Kidney (tissue), 13 donors: ENCODE measurements at regions not wholly inside any gene's neighbourhood (a gene's known extent, or its start where the extent isn't known, plus 50 kb on each side); places are given as distances from the start of the nearest gene placed in this dataset.

Source experiments
- DNase-seq, 5 donors: peaks; one replicate each; pipeline ENCODE4 v3.0.0-alpha.2; 2013 to 2020
- FAIRE-seq: peaks from 2 replicates; lab custom pipeline; 2012; peaks lifted over from hg19 to GRCh38; lab: Jason Lieb, UNC
- H3K27ac ChIP-seq, 2 donors: one replicate each; pipeline ENCODE4 v1.7.0; 2013; ENCODE audit warnings: low read depth in 2 of 2, low read length in 2 of 2, inconsistent platforms in 1 of 2
- H3K27me3 ChIP-seq: one replicate; pipeline ENCODE4 v1.7.1; 2013; ENCODE audit warnings: low read length, inconsistent platforms; ENCODE audit not compliant: control insufficient read depth, insufficient read depth
- H3K36me3 ChIP-seq, 3 donors: one replicate each; pipeline versions ENCODE4 v1.7.0 to v1.7.1; 2013; ENCODE audit warnings: low read length in 3 of 3, control low read depth in 1 of 3, inconsistent platforms in 1 of 3; ENCODE audit not compliant: insufficient read depth in 3 of 3, control insufficient read depth in 2 of 3
- H3K4me1 ChIP-seq, 3 donors: one replicate each; pipeline versions ENCODE4 v1.7.0 to v1.7.1; 2013; ENCODE audit warnings: low read length in 3 of 3, inconsistent platforms in 1 of 3, low read depth in 1 of 3; ENCODE audit not compliant: control insufficient read depth in 2 of 3, insufficient read depth in 2 of 3
- H3K4me3 ChIP-seq, 3 donors: one replicate each; pipeline versions ENCODE4 v1.7.0 to v1.8.1; 2013; ENCODE audit warnings: low read length in 3 of 3, control low read depth in 1 of 3, inconsistent platforms in 1 of 3
- H3K9ac ChIP-seq, 3 donors: one replicate each; pipeline versions ENCODE4 v1.7.0 to v1.7.1; 2013; ENCODE audit warnings: low read length in 3 of 3, control low read depth in 1 of 3, inconsistent platforms in 1 of 3
- H3K9me3 ChIP-seq, 3 donors: one replicate each; pipeline versions ENCODE4 v1.7.0 to v1.7.1; 2013; ENCODE audit warnings: low read length in 3 of 3, control low read depth in 1 of 3, inconsistent platforms in 1 of 3; ENCODE audit not compliant: control insufficient read depth in 2 of 3, insufficient read depth in 1 of 3
- CTCF ChIP-seq: IDR thresholded peaks from 3 replicates; pipeline ENCODE4 v1.5.1; 2012; ENCODE audit warnings: mild to moderate bottlenecking, moderate library complexity, borderline replicate concordance; ENCODE audit not compliant: insufficient read depth; ENCODE audit errors: extremely low read depth
- intact Hi-C: fragments of 100-400 bp; cut with DNase I; formaldehyde crosslinking; loops from one replicate; pipeline ENCODE4 v1.11.1; 2022
- donor health status: control.
- donor health status: control.
- donor health status: control.
- donor health status: control.
- donor health status: control.
- donor health status: DM: yes; HTN: yes; CAD: no.
- donor health status: Normal renal cell carcinoma (clear cell type).

- H3K36me3 ChIP-seq = no peaks in the 10 kb centered on the region
- FAIRE-seq (no peak), DNase-seq (peak in 1 of 5 donors; percentile 11)
- H3K4me1 ChIP-seq = no peaks in the 10 kb centered on the region
- TF ChIP-seq CTCF = no peak
- H3K27ac ChIP-seq = no peak overlapping the region
- H3K9me3 ChIP-seq = no peaks in the 10 kb centered on the region
- intact Hi-C loops = no loop called here
- H3K9ac ChIP-seq = no peak overlapping the region
- H3K27me3 ChIP-seq = no peaks in the 10 kb centered on the region
- no peak overlapping the region for H3K4me3 ChIP-seq
Measured at GRCh38 chr5:128667152-128667551, 129.1 kb upstream of the FBN2 start.

- Histone ChIP-seq H3K4me1 (no peaks in the 10 kb centered on the region), H3K27ac (no peak overlapping the region), H3K27me3 (no peaks in the 10 kb centered on the region), H3K9me3 (no peaks in the 10 kb centered on the region), H3K4me3 (no peak overlapping the region), H3K9ac (no peak overlapping the region), H3K36me3 (no peaks in the 10 kb centered on the region)
- no peak for DNase-seq
- FAIRE-seq = no peak
- intact Hi-C loops = no loop called here
- TF ChIP-seq CTCF = no peak
Measured at GRCh38 chr5:128667751-128668150, 129.7 kb upstream of the FBN2 start.

DNA sequence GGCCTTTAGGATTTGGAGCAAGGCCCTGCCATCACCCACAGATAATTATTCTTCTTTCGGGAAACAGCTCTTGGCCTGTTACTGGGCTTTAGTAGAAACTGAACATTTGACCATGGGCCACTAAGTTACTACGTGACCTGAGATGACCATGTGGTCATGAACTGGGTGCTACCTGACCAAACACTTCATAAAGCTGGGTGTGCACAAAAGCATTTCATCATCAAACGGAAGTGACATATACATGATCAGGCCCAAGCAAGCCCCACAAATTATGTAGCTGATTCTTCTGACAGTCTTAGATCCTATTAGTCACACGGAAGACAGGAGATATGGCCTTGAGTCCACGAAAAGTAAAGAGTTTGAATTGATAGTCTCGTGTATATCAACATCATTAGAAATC is 130.9 kb upstream of the FBN2 start:
- H3K9me3 ChIP-seq = no peaks in the 10 kb centered on the region
- intact Hi-C loops = no loop called here
- H3K27me3 ChIP-seq = no peaks in the 10 kb centered on the region
- H3K4me1 ChIP-seq = no peaks in the 10 kb centered on the region
- no peak overlapping the region for H3K4me3 ChIP-seq
- DNase-seq (no peak), FAIRE-seq (no peak)
- no peak for TF ChIP-seq CTCF
- no peaks in the 10 kb centered on the region for H3K36me3 ChIP-seq
- no peak overlapping the region for H3K9ac ChIP-seq
- no peak overlapping the region for H3K27ac ChIP-seq

GRCh38 chr5:128669803-128670202 is 131.8 kb upstream of the FBN2 start:
- DNase-seq = no peak
- Histone ChIP-seq H3K36me3 (no peaks in the 10 kb centered on the region), H3K9ac (no peak overlapping the region), H3K4me3 (no peak overlapping the region), H3K4me1 (no peaks in the 10 kb centered on the region), H3K27ac (no peak overlapping the region), H3K9me3 (no peaks in the 10 kb centered on the region), H3K27me3 (no peaks in the 10 kb centered on the region)
- TF ChIP-seq CTCF = no peak
- FAIRE-seq = no peak
- intact Hi-C loops = no loop called here
